IMR-90 (cell line): ENCODE measurements at regions not wholly inside any gene's neighbourhood (a gene's known extent, or its start where the extent isn't known, plus 50 kb on each side); places are given as distances from the start of the nearest gene placed in this dataset.

Experiments
- BHLHE40 ChIP-seq: fragments of 150-350 bp; IDR thresholded peaks from 2 replicates; pipeline ENCODE4 v1.6.1; 2016; ENCODE audit warnings: mild to moderate bottlenecking, low read depth, low read length
- CEBPB ChIP-seq: IDR thresholded peaks from 2 replicates; pipeline ENCODE4 v1.6.1; 2012; ENCODE audit warnings: low read depth, low read length, improper control_type of control experiment
- FOS ChIP-seq: fragments of 150-350 bp; IDR thresholded peaks from 2 replicates; pipeline ENCODE4 v1.6.1; 2016; ENCODE audit warnings: low read depth, low read length
- MAZ ChIP-seq: IDR thresholded peaks from 2 replicates; pipeline ENCODE4 v1.6.1; 2012; ENCODE audit warnings: low read depth, mild to moderate bottlenecking, low read length, improper control_type of control experiment, moderate library complexity, borderline replicate concordance
- NFE2L2 ChIP-seq: fragments of 150-350 bp; IDR thresholded peaks from 2 replicates; pipeline ENCODE4 v1.6.1; 2016; ENCODE audit warnings: low read depth, mild to moderate bottlenecking, low read length
- POLR2A ChIP-seq: IDR thresholded peaks from 2 replicates; pipeline ENCODE4 v1.6.1; 2012; ENCODE audit warnings: mild to moderate bottlenecking, low read depth, low read length
- RCOR1 ChIP-seq: IDR thresholded peaks from 2 replicates; pipeline ENCODE4 v1.6.1; 2012; ENCODE audit warnings: mild to moderate bottlenecking, low read length, improper control_type of control experiment; ENCODE audit not compliant: insufficient replicate concordance
- RFX5 ChIP-seq: IDR thresholded peaks from 2 replicates; pipeline ENCODE4 v1.8.0; 2012; ENCODE audit warnings: low read depth, mild to moderate bottlenecking, low read length, moderate library complexity
- TF ChIP-seq, protein P1 (sequence below): conservative IDR thresholded peaks from 2 replicates; pipeline ENCODE4 v1.5.1; 2012; ENCODE audit warnings: mild to moderate bottlenecking, low read depth, low read length, improper control_type of control experiment

DNA sequence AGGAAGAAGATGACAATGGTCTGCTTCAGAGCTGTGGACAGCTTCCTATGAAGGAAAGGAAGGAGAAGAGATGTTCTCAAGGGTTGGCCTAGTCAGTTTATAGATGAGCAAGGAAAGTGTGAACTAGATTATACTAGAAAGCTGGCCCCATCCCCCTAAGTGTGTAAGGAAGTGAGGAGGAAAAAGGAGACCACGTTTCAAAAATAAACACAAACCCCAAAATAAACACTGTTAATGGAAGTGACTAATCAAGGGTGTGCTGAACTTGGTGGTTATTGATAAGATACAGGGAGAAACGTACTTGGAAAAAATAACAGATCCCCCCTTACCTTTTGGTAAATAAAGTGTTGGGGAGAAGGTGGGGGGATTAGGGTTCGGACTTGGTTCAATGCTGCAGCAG lies 267.1 kb downstream of the SOX9 start:
- TF ChIP-seq, protein P1, sequence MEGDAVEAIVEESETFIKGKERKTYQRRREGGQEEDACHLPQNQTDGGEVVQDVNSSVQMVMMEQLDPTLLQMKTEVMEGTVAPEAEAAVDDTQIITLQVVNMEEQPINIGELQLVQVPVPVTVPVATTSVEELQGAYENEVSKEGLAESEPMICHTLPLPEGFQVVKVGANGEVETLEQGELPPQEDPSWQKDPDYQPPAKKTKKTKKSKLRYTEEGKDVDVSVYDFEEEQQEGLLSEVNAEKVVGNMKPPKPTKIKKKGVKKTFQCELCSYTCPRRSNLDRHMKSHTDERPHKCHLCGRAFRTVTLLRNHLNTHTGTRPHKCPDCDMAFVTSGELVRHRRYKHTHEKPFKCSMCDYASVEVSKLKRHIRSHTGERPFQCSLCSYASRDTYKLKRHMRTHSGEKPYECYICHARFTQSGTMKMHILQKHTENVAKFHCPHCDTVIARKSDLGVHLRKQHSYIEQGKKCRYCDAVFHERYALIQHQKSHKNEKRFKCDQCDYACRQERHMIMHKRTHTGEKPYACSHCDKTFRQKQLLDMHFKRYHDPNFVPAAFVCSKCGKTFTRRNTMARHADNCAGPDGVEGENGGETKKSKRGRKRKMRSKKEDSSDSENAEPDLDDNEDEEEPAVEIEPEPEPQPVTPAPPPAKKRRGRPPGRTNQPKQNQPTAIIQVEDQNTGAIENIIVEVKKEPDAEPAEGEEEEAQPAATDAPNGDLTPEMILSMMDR, result no peak
- no peak for TF ChIP-seq POLR2A
- no peak for TF ChIP-seq RFX5
- TF ChIP-seq RCOR1, result no peak
- TF ChIP-seq CEBPB, result no peak
- no peak for TF ChIP-seq MAZ
- peak; percentile 82 for TF ChIP-seq BHLHE40
- 0 out of 2 replicates have a peak, but pooled peaks have one; percentile 10 for TF ChIP-seq FOS
- TF ChIP-seq NFE2L2, result no peak
